GM11168 (cell line): ENCODE measurements at regions not wholly inside any gene's neighbourhood (a gene's known extent, or its start where the extent isn't known, plus 50 kb on each side); places are given as distances from the start of the nearest gene placed in this dataset.

Source experiments
- in situ Hi-C: fragments of 300-500 bp; cut with MboI; formaldehyde crosslinking; loops from one replicate; pipeline ENCODE4 v1.12.0; 2022; ENCODE audit warnings: low sequenced_read_pairs; ENCODE audit not compliant: unreplicated experiment

GRCh38 chrX:20884565-20884964, 489.7 kb upstream of the CNKSR2 start:
- in situ Hi-C loops, result no loop called here

DNA sequence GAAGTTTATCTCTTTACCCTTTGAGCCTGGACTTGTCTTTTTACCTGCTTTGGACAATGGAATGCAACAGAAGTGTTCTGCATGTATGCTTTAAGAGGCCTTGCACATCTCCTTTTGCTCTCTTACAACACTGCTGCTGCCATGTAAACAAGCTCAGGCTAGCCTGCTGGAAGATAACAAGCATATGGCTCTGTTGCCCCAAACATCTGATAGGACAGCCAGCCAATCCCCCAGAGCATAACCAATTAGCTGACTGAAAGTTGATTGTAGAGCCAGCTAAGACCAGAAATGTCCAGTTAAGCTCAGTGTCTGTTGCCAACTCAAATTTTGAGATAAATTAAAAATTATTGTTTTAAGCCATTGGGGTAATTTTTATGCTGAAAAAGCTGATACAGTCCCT, 510.6 kb upstream of the CNKSR2 start:
- in situ Hi-C loops, result no loop called here

DNA sequence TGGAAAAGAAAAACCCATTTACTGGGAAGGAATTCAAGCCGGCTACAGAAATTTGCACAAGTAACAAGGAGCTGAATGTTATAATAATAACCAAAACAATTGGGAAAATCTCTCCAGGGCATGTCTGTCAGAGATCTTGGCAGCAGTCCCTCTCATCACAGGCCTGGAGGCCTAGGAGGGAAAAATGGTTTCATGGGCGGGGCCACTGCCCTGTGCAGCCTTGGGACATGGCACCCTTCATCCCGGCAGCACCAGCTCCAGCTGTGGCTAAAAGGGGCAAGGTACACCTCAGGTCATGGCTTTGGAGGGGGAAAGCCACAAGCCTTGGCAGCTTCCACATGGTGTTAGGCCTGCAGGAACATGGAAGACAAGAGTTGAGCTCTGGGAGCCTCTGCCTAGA, 513.1 kb upstream of the CNKSR2 start:
- in situ Hi-C loops, result no loop called here

DNA sequence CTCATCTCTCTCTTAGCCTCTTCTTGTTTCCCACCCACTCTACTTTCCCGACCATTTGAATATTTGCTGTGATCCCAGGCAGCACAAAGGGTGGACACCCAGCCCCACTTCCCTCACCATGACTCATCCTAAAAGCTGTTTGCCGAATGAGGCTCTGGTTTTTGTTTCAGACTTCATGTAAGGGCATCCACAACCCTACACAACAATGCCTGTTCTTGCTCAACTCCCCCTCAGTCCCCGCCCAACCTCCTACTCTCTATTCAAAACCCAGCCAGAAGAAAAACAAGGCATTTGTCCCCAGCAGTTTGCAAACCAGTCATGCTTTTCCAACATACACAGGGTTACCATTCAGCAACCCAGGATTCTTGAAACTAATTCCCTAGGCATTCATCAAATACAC, 516.5 kb upstream of the CNKSR2 start:
- in situ Hi-C loops, result no loop called here

DNA sequence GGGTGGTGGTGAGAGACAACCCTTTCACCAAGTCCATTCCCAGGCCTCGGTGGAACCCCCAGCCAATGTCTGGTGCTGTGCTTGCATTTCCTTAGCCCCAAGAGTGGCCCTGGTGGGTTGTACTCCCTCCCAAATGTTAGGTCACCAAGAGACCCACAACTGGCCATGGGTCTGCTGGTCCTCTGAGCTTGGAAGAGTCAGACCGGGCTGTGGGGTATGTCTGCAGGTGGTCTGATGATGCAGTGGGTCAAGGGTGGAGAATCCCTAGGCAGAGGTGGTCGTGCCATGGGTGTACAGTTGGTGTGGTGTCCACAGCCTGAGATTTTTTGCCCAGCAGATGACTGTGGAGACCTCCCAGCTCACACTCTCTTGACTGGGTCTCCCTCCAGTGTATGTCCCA, 535.7 kb upstream of the CNKSR2 start:
- in situ Hi-C loops, result no loop called here

DNA sequence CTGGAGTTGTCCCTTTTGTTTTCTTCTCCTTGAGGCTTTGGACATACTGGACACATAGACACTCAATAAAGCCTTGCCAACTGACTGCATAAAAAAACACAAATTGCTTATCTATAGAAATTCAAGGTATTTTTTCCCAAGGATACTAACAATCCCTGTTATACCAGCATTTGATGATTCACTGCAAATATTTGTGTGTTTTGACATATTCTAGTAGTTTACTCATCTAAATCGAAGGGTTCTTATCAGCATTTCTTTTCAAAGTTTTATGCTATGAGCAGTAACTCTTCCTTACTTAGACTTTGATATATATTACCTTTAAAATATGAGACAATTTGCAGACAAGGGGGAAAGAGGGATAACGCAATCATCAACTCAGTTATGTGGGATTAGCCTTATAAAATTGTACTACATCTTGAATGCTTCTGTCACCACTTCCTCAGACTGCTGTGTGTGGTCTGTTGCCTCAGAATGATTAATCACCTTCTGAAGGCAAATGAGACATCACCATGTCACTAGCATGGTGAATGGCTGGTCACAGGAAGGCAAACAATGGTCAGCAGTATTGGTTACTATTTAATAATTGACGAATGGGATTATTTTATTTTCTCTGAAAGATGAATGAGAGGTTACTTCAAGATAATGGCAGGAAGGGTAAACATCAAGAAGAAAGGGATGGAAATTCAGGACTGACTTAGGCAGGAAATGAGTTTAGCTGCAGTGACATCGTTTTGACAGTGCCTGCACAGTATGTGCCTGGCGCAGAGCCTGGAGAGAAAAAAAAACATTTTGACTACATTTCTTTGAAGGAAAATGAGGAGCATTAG, 544.3 kb upstream of the CNKSR2 start:
- in situ Hi-C loops, result no loop called here

DNA sequence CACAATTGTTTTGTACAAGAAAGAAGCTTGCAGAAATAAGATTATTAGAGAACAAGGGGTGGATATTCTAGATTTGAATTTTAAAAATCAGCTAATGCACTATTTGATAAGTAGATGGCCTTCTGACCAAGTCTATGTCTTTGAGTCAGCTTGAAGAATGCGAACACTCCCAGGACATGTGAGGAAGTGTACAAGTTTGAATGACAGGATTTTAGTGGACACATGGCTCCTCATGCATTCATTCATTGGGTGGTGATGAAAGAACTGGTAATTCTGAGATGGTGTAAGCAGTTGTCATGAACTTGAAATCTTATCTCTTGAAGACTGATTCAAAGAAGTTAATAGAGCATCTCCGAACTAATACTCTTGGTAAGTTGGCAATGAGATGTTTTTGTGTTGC, 548.2 kb upstream of the CNKSR2 start:
- in situ Hi-C loops, result no loop called here

DNA sequence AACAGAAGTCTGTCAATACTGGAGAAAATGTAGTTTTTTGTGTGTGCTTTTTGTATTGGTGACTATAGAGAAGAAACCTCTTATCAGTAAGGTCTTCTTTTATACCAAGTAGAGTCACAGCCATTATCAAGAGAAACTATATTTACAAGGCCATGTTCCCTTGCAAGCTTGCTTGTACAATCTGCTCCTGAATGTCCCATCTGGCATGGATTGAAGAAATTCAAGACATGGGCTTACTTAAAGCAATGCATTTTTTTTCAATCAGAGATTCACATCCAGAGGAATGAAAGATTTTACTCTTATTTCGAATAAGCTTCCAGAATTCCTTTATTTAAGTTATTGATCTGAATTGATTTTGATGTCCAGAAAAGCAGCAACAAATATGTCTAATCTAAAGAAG, 537.3 kb upstream of the RPS6KA3 start:
- in situ Hi-C loops, result no loop called here

DNA sequence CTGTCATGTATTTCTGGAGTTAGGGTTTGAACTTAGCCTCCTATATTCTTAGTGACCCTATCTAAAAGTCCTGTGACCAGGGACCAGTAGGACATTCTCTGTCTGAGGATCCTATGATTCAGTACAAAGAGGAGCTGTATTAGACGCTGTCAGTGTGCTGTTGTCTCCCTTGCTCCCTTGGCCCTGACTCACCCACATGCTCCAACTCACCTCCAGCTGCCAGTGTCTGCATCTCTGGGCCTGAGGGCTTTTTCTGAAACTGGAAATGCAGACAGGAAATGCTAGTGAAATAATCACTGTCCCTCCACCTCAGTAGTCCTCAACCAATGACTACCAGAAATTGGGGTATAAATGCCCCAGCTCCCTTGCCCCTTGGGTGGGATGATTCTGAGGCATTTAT, 535.3 kb upstream of the RPS6KA3 start:
- in situ Hi-C loops, result no loop called here

- in situ Hi-C loops, result no loop called here
Measured at GRCh38 chrX:20796450-20796849, 529.7 kb upstream of the RPS6KA3 start.

- in situ Hi-C loops, result no loop called here
Measured at GRCh38 chrX:20789103-20789502, 522.4 kb upstream of the RPS6KA3 start.

- in situ Hi-C loops, result no loop called here
Measured at GRCh38 chrX:20767346-20767745, 500.6 kb upstream of the RPS6KA3 start.

GRCh38 chrX:20756585-20756984, 489.9 kb upstream of the RPS6KA3 start:
- in situ Hi-C loops, result no loop called here

- in situ Hi-C loops, result no loop called here
Measured at GRCh38 chrX:20753076-20753475, 486.4 kb upstream of the RPS6KA3 start.

GRCh38 chrX:20746690-20747089, 480.0 kb upstream of the RPS6KA3 start:
- in situ Hi-C loops, result no loop called here

DNA sequence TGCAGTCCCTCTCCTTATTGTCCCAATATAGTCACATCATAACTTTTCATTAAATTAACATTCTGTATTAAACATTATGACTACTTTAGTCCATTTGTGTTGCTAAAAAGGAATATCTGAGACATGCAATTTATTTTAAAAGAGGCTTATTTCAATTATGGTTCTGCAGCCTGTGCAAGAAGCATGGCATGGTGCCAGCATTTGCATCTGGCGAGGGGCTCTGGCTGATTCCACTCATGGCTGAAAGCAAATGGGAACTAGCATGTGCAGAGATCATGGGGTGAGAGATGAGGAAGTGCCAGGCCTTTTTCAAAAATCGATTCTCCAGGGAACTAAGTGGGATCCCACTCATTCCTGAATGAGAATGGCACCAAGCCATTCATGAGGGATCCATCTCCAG, 476.3 kb upstream of the RPS6KA3 start:
- in situ Hi-C loops, result no loop called here

DNA sequence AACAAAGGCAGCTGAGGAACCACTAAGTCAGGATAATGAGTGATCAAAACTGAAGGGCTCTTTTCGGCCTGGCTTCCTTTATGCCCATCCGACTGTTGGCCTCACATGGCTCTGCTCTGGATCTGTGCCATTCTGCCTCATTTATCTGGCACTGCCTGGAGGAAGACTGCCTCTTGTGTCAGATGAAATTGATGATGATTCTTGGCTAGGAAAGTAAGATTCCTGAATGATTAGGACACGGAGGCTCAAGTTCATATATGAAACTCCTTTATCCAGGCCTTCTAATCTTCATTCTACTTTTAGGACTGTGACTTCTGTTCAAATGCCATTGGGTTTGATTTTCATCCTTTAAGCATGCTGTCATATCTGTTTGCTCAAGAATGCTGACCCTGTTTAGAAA, 475.4 kb upstream of the RPS6KA3 start:
- in situ Hi-C loops, result no loop called here

DNA sequence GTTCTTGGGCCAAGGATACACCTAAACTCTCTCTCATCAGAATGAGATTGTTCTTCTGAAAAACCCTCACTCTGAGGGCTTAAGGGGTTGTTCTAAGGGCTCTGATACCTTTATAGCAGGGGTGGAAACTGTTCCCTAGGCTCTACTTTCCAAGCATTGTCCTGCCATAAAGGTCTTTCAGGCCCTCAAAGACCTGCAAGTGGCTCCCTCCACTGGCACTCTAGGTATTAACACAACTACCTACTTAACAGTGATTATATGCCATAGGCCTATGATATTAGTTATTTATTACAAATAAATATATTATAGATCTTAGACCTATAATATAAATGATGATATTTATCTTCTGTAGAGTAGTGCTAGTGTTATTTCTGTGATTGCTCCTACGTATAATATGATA, 473.7 kb upstream of the RPS6KA3 start:
- in situ Hi-C loops, result no loop called here

- in situ Hi-C loops, result no loop called here
Measured at GRCh38 chrX:20739038-20739745, 472.5 kb upstream of the RPS6KA3 start.

DNA sequence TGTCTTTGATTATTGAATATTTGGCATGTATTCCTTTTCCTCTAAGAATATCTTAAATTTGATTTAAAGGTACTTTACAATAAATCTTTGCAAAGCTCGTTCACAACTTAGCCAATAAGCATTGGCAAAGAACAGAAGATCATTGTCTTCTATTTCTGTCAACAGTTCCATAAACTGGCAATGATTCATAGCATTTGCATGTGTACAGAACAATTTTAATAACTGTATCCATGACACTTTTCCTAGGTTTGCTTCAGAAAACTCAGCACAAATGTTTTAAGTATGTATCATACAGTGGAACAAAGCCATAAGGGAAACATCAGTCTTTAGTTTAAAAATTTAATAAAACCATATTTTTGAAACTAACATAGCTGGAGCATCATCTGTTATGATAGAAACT, 462.7 kb upstream of the RPS6KA3 start:
- in situ Hi-C loops, result no loop called here

DNA sequence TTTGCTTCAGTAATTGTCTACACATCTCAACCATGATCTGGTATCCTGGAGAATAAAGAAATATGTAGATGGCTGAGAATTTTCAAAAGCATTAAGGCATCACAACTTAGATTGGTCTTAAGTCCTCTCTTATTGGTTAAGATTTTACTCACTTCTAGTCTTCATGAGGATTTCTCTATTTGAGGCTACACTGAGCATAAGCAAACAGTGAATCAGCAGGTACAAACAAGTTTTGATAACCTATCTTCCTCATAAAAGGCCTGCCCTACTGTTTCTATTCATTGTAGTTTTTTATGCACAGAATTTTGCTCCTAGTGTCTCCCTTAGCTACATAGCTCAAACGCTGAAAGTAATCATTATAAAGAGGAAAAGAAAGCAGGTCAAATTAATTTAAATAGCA, 460.7 kb upstream of the RPS6KA3 start:
- in situ Hi-C loops, result no loop called here
